Hepatocyte (in vitro differentiated cells): ENCODE measurements at regions not wholly inside any gene's neighbourhood (a gene's known extent, or its start where the extent isn't known, plus 50 kb on each side); places are given as distances from the start of the nearest gene placed in this dataset.

Experiments
- DNase-seq: peaks from one replicate; pipeline ENCODE4 v3.0.0-alpha.2; 2016; ENCODE audit warnings: low spot score
- H2AFZ ChIP-seq: fragments of 200-600 bp; sonication (generic); 2 replicates; pipeline ENCODE4 v1.6.0; 2016; ENCODE audit warnings: antibody characterized with exemption, mild to moderate bottlenecking
- H3K27ac ChIP-seq: fragments of 200-600 bp; sonication (generic); 2 replicates; pipeline ENCODE4 v1.5.1; 2016; ENCODE audit warnings: mild to moderate bottlenecking
- H3K27me3 ChIP-seq: fragments of 200-600 bp; sonication (generic); 2 replicates; pipeline ENCODE4 v1.6.1; 2016
- H3K36me3 ChIP-seq: fragments of 200-600 bp; sonication (generic); replicated peaks from 2 replicates; pipeline ENCODE4 v1.5.1; 2016; ENCODE audit warnings: low read depth; ENCODE audit not compliant: insufficient read depth
- H3K4me1 ChIP-seq: fragments of 200-600 bp; sonication (generic); 2 replicates; pipeline ENCODE4 v1.5.1; 2016; ENCODE audit warnings: mild to moderate bottlenecking, moderate library complexity; ENCODE audit not compliant: insufficient read depth
- H3K4me2 ChIP-seq: fragments of 200-600 bp; sonication (generic); 2 replicates; pipeline ENCODE4 v1.6.0; 2016
- H3K4me3 ChIP-seq: fragments of 200-600 bp; sonication (generic); 2 replicates; pipeline ENCODE4 v1.5.1; 2016; ENCODE audit warnings: mild to moderate bottlenecking
- H3K79me2 ChIP-seq: fragments of 200-600 bp; sonication (generic); 2 replicates; pipeline ENCODE4 v1.6.0; 2017; ENCODE audit warnings: mild to moderate bottlenecking
- H3K9me2 ChIP-seq: fragments of 200-600 bp; sonication (generic); replicated peaks from 2 replicates; pipeline ENCODE4 v1.6.0; 2017; ENCODE audit warnings: mild to moderate bottlenecking; ENCODE audit not compliant: insufficient read depth
- H3K9me3 ChIP-seq: fragments of 200-600 bp; sonication (generic); 2 replicates; pipeline ENCODE4 v1.5.1; 2016; ENCODE audit warnings: low read depth, mild to moderate bottlenecking
- H4K20me1 ChIP-seq: fragments of 200-600 bp; sonication (generic); 2 replicates; pipeline ENCODE4 v1.6.0; 2016; ENCODE audit warnings: mild to moderate bottlenecking; ENCODE audit not compliant: insufficient read depth, poor library complexity, severe bottlenecking
- EZH2 ChIP-seq: fragments of 200-600 bp; sonication (generic); IDR thresholded peaks from 2 replicates; pipeline ENCODE4 v1.6.1; 2016; ENCODE audit warnings: antibody characterized with exemption, mild to moderate bottlenecking, borderline replicate concordance
- EZH2phosphoT487 ChIP-seq: fragments of 200-600 bp; sonication (generic); IDR thresholded peaks from one replicate; pipeline ENCODE4 v1.6.1; 2018; ENCODE audit warnings: antibody characterized with exemption, mild to moderate bottlenecking, low read depth, moderate library complexity; ENCODE audit not compliant: unreplicated experiment, severe bottlenecking
- WGBS: methylation state at CpG from one replicate; pipeline ENCODE4 v1.1.6; 2016; ENCODE audit warnings: low lambda C conversion rate; ENCODE audit errors: missing lambda C conversion rate; 5-methylcytosine and 5-hydroxymethylcytosine counted together
- TF ChIP-seq, protein P1 (sequence below): fragments of 200-600 bp; sonication (generic); IDR thresholded peaks from 2 replicates; pipeline ENCODE4 v1.5.1; 2016; ENCODE audit warnings: antibody characterized with exemption, mild to moderate bottlenecking; ENCODE audit not compliant: poor library complexity

DNA sequence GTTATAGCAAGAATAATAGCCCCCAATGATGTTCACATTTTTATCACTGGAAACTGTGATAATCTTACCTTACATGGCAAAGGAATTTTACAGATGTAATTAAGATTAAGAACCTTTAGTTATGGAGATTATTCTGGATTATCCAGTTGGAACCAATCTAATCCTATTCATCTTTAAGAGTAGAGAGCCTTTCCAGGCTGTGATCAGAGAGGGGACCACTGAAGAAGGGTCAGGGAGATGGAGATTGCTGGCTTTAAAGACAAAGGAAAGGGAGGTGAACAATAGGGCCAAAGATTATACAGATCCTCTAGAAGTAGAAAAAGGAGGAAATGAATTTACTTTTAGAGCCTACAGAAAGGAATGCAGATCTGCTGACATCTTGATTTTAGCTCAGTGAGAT, 253.5 kb upstream of the GRIN3A start:
- H3K4me2 ChIP-seq: no peak overlapping the region
- DNase-seq: no peak
- no peaks in the 10 kb centered on the region for H4K20me1 ChIP-seq
- H3K9me3 ChIP-seq: no peaks in the 10 kb centered on the region
- H2AFZ ChIP-seq: no peak overlapping the region
- no peaks in the 10 kb centered on the region for H3K9me2 ChIP-seq
- no peaks in the 10 kb centered on the region for H3K36me3 ChIP-seq
- TF ChIP-seq EZH2phosphoT487 (no peak), EZH2 (no peak)
- TF ChIP-seq, protein P1, sequence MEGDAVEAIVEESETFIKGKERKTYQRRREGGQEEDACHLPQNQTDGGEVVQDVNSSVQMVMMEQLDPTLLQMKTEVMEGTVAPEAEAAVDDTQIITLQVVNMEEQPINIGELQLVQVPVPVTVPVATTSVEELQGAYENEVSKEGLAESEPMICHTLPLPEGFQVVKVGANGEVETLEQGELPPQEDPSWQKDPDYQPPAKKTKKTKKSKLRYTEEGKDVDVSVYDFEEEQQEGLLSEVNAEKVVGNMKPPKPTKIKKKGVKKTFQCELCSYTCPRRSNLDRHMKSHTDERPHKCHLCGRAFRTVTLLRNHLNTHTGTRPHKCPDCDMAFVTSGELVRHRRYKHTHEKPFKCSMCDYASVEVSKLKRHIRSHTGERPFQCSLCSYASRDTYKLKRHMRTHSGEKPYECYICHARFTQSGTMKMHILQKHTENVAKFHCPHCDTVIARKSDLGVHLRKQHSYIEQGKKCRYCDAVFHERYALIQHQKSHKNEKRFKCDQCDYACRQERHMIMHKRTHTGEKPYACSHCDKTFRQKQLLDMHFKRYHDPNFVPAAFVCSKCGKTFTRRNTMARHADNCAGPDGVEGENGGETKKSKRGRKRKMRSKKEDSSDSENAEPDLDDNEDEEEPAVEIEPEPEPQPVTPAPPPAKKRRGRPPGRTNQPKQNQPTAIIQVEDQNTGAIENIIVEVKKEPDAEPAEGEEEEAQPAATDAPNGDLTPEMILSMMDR: no peak
- no peaks in the 10 kb centered on the region for H3K79me2 ChIP-seq
- no peak overlapping the region for H3K4me3 ChIP-seq
- no peaks in the 10 kb centered on the region for H3K4me1 ChIP-seq
- no peak overlapping the region for H3K27ac ChIP-seq
- H3K27me3 ChIP-seq: no peaks in the 10 kb centered on the region

DNA sequence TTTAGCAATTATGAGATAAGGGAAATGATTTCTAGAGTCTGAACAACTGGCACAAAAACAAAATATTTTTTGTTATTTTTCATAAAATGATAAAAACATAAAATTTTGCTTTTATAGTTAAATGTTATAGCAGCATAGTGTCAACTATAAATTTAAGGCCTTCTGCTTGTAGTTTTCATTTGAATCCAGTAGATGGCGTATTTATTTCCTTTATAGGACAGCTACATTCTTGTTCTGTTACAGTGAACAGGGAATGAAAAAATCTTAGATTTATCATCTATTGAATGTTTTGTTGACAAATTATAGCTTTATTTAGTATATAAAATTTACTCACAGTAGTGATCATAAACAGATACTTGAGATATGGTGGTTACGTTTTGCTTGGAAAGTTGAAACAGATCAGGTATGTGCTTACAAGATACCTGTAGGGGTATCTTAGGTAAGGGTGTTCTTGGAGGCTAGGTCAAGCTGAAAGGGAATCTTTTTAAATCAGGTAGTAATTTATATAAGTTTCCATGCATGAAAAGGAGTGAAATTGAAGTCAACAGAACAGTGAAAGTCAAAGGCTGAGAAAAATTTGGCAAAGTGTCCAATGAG, 239.3 kb upstream of the GRIN3A start:
- no peak overlapping the region for H3K4me2 ChIP-seq
- no peak overlapping the region for H2AFZ ChIP-seq
- H4K20me1 ChIP-seq: no peaks in the 10 kb centered on the region
- H3K27me3 ChIP-seq: no peaks in the 10 kb centered on the region
- H3K79me2 ChIP-seq: no peaks in the 10 kb centered on the region
- WGBS: 1% methylated on average over 2 of the region's 2 CpGs
- H3K9me3 ChIP-seq: no peaks in the 10 kb centered on the region
- H3K36me3 ChIP-seq: no peaks in the 10 kb centered on the region
- H3K27ac ChIP-seq: no peak overlapping the region
- no peak overlapping the region for H3K4me3 ChIP-seq
- peak; percentile 32 for DNase-seq
- TF ChIP-seq, protein P1: peak; percentile 69
- no peak for TF ChIP-seq EZH2
- H3K4me1 ChIP-seq: no peaks in the 10 kb centered on the region
- no peaks in the 10 kb centered on the region for H3K9me2 ChIP-seq

DNA sequence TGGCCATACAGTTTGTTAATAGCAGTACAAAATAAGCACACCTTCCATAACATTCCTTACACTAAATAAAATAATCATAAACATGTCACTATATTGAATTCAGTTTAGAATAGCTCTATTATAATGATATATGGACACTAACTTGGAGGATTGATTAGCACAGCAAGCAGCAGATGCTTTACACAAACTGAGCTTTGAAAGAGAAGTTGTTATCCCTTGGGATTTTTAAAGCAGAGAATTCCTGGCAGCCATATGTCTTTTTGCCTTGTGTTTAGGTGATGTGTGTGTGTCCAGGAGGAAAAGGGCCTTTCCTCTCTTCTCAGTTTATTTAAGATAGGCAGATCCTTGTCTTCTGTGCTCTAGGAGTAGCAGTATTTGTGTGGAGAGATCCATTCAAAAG, 232.2 kb upstream of the GRIN3A start:
- Histone ChIP-seq H3K36me3 (no peaks in the 10 kb centered on the region), H3K79me2 (no peaks in the 10 kb centered on the region), H4K20me1 (no peaks in the 10 kb centered on the region), H3K9me2 (no peaks in the 10 kb centered on the region), H3K4me1 (no peaks in the 10 kb centered on the region), H2AFZ (no peak overlapping the region), H3K9me3 (no peaks in the 10 kb centered on the region), H3K4me2 (no peak overlapping the region), H3K4me3 (no peak overlapping the region), H3K27me3 (no peaks in the 10 kb centered on the region), H3K27ac (no peak overlapping the region)
- DNase-seq: no peak
- TF ChIP-seq EZH2phosphoT487: no peak
- TF ChIP-seq EZH2: no peak
- TF ChIP-seq, protein P1: no peak

DNA sequence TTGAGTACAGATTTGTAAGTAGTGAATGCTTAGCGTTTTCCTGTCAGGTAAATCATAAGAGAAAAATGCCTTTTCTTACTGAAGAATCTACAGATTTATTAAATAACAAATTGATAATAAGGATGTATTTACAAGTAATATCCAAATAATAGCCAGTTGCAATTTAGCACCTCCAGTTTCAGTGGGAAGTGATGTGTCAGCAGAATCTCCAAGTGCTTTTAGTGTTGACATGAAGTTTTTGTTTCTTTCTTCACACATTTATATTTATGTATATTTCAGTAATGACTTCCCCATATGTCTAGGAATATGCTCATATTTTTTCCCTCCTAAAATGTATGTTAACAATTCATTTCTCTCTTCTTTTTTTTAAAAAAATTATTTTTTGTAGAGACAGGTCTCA, 229.9 kb upstream of the GRIN3A start:
- TF ChIP-seq EZH2: no peak
- TF ChIP-seq, protein P1: no peak
- no peak for TF ChIP-seq EZH2phosphoT487
- 86% methylated on average over 1 of the region's 1 CpG for WGBS
- H3K27me3 ChIP-seq: no peaks in the 10 kb centered on the region
- no peak overlapping the region for H3K4me3 ChIP-seq
- H3K36me3 ChIP-seq: no peaks in the 10 kb centered on the region
- H3K27ac ChIP-seq: no peak overlapping the region
- H3K79me2 ChIP-seq: no peaks in the 10 kb centered on the region
- H4K20me1 ChIP-seq: no peaks in the 10 kb centered on the region
- H3K9me3 ChIP-seq: no peaks in the 10 kb centered on the region
- DNase-seq: no peak
- no peaks in the 10 kb centered on the region for H3K9me2 ChIP-seq
- no peaks in the 10 kb centered on the region for H3K4me1 ChIP-seq
- no peak overlapping the region for H3K4me2 ChIP-seq
- no peak overlapping the region for H2AFZ ChIP-seq
